Neural cell (in vitro differentiated cells): ENCODE measurements at regions not wholly inside any gene's neighbourhood (a gene's known extent, or its start where the extent isn't known, plus 50 kb on each side); places are given as distances from the start of the nearest gene placed in this dataset.

Source experiments
- H2AFZ ChIP-seq: fragments of 200-600, 300-800 bp; sonication (generic), shearing (Covaris generic); 2 replicates; pipeline ENCODE4 v1.6.0; 2014; ENCODE audit warnings: low read depth, mild to moderate bottlenecking, antibody characterized with exemption, low read length, moderate library complexity
- H3F3A ChIP-seq: fragments of 200-600 bp; shearing (Covaris generic); 2 replicates; pipeline ENCODE4 v1.6.1; 2016; ENCODE audit warnings: mild to moderate bottlenecking, moderate library complexity, mixed read lengths, antibody characterized with exemption, low read length; ENCODE audit not compliant: insufficient read depth, poor library complexity, severe bottlenecking
- H3K27ac ChIP-seq: fragments of 200-600, 300-800 bp; sonication (generic), shearing (Covaris generic); 2 replicates; pipeline ENCODE4 v1.5.1; 2014; ENCODE audit warnings: mild to moderate bottlenecking, low read length, moderate library complexity
- H3K27me3 ChIP-seq: fragments of 300-800, 200-600 bp; sonication (generic), shearing (Covaris generic); 2 replicates; pipeline ENCODE4 v1.6.0; 2014; ENCODE audit warnings: mild to moderate bottlenecking, low read depth, low read length, moderate library complexity; ENCODE audit not compliant: insufficient read depth
- H3K36me3 ChIP-seq: fragments of 300-800, 200-600 bp; sonication (generic), shearing (Covaris generic); 2 replicates; pipeline ENCODE4 v1.5.1; 2014; ENCODE audit warnings: mild to moderate bottlenecking, antibody characterized with exemption, low read length, moderate library complexity; ENCODE audit not compliant: insufficient read depth
- H3K4me2 ChIP-seq: fragments of 300-800, 200-600 bp; sonication (generic), shearing (Covaris generic); 2 replicates; pipeline ENCODE4 v1.6.0; 2014; ENCODE audit warnings: mild to moderate bottlenecking, low read length
- H3K4me3 ChIP-seq: fragments of 300-800, 200-600 bp; sonication (generic), shearing (Covaris generic); 2 replicates; pipeline ENCODE4 v1.5.1; 2014; ENCODE audit warnings: mild to moderate bottlenecking, low read length, moderate library complexity
- H3K79me2 ChIP-seq: fragments of 200-600 bp; shearing (Covaris generic); replicated peaks from 2 replicates; pipeline ENCODE4 v1.6.0; 2014; ENCODE audit warnings: mild to moderate bottlenecking, low read length, moderate library complexity; ENCODE audit not compliant: insufficient read depth
- H3K9ac ChIP-seq: fragments of 300-800, 200-600 bp; sonication (generic), shearing (Covaris generic); 2 replicates; pipeline ENCODE4 v1.6.1; 2016; ENCODE audit warnings: mild to moderate bottlenecking, low read length, mixed read lengths
- H3K9me2 ChIP-seq: fragments of 200-600 bp; shearing (Covaris generic); 2 replicates; pipeline ENCODE4 v1.6.1; 2016; ENCODE audit warnings: mild to moderate bottlenecking, low read length, mixed read lengths; ENCODE audit not compliant: insufficient read depth
- H3K9me3 ChIP-seq: fragments of 200-600, 300-800 bp; sonication (generic), shearing (Covaris generic); 2 replicates; pipeline ENCODE4 v1.6.1; 2016; ENCODE audit warnings: mild to moderate bottlenecking, mixed run types, low read length, moderate library complexity, mixed read lengths
- H4K20me1 ChIP-seq: fragments of 200-600 bp; shearing (Covaris generic); 2 replicates; pipeline ENCODE4 v1.6.1; 2016; ENCODE audit warnings: mild to moderate bottlenecking, mixed run types; ENCODE audit not compliant: insufficient read depth
- CTCF ChIP-seq: fragments of 450-650 bp; IDR thresholded peaks from 2 replicates; pipeline ENCODE4 v1.5.1; 2014; ENCODE audit warnings: antibody characterized with exemption, mild to moderate bottlenecking, moderate library complexity; ENCODE audit not compliant: poor library complexity, severe bottlenecking
- EP300 ChIP-seq: fragments of 450-650 bp; conservative IDR thresholded peaks from 2 replicates; pipeline ENCODE4 v1.6.1; 2014; ENCODE audit warnings: antibody characterized with exemption, mild to moderate bottlenecking, moderate library complexity; ENCODE audit not compliant: poor library complexity, severe bottlenecking
- EZH2 ChIP-seq: fragments of 200-600, 300-800 bp; shearing (Covaris generic), sonication (generic); IDR thresholded peaks from 2 replicates; pipeline ENCODE4 v1.6.1; 2014; ENCODE audit warnings: antibody characterized with exemption, low read length, borderline replicate concordance, mild to moderate bottlenecking; ENCODE audit not compliant: insufficient read depth, poor library complexity, severe bottlenecking
- MXI1 ChIP-seq: fragments of 450-650 bp; conservative IDR thresholded peaks from 2 replicates; pipeline ENCODE4 v1.6.1; 2014; ENCODE audit warnings: antibody characterized with exemption, mild to moderate bottlenecking; ENCODE audit not compliant: poor library complexity, severe bottlenecking
- POLR2AphosphoS5 ChIP-seq: IDR thresholded peaks from 2 replicates; pipeline ENCODE4 v1.6.1; 2012
- RAD21 ChIP-seq: fragments of 450-650 bp; conservative IDR thresholded peaks from 2 replicates; pipeline ENCODE4 v1.6.1; 2014; ENCODE audit warnings: antibody characterized with exemption, mild to moderate bottlenecking, moderate library complexity
- SMC3 ChIP-seq: fragments of 450-650 bp; conservative IDR thresholded peaks from 2 replicates; pipeline ENCODE4 v1.6.1; 2014; ENCODE audit warnings: antibody characterized with exemption, mild to moderate bottlenecking, moderate library complexity; ENCODE audit not compliant: poor library complexity
- TAF1 ChIP-seq: IDR thresholded peaks from 2 replicates; pipeline ENCODE4 v1.6.1; 2012; ENCODE audit warnings: low read depth
- TF ChIP-seq, protein P1 (sequence below): IDR thresholded peaks from 2 replicates; pipeline ENCODE4 v1.6.1; 2012; ENCODE audit warnings: borderline replicate concordance

GRCh38 chr22:48091656-48092223 is 1329.3 kb downstream of the TBC1D22A start:
- TF ChIP-seq, protein P1, sequence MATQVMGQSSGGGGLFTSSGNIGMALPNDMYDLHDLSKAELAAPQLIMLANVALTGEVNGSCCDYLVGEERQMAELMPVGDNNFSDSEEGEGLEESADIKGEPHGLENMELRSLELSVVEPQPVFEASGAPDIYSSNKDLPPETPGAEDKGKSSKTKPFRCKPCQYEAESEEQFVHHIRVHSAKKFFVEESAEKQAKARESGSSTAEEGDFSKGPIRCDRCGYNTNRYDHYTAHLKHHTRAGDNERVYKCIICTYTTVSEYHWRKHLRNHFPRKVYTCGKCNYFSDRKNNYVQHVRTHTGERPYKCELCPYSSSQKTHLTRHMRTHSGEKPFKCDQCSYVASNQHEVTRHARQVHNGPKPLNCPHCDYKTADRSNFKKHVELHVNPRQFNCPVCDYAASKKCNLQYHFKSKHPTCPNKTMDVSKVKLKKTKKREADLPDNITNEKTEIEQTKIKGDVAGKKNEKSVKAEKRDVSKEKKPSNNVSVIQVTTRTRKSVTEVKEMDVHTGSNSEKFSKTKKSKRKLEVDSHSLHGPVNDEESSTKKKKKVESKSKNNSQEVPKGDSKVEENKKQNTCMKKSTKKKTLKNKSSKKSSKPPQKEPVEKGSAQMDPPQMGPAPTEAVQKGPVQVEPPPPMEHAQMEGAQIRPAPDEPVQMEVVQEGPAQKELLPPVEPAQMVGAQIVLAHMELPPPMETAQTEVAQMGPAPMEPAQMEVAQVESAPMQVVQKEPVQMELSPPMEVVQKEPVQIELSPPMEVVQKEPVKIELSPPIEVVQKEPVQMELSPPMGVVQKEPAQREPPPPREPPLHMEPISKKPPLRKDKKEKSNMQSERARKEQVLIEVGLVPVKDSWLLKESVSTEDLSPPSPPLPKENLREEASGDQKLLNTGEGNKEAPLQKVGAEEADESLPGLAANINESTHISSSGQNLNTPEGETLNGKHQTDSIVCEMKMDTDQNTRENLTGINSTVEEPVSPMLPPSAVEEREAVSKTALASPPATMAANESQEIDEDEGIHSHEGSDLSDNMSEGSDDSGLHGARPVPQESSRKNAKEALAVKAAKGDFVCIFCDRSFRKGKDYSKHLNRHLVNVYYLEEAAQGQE: no peak
- no peak for TF ChIP-seq EZH2
- no peak for TF ChIP-seq EP300
- TF ChIP-seq POLR2AphosphoS5: no peak
- TF ChIP-seq RAD21: no peak
- no peak for TF ChIP-seq SMC3
- TF ChIP-seq TAF1: no peak
- no peak for TF ChIP-seq CTCF
- no peak for TF ChIP-seq MXI1
- Histone ChIP-seq H3K9me3 (no peaks in the 10 kb centered on the region), H3K4me3 (no peak overlapping the region)

GRCh38 chr22:48091060-48091650 is 1328.7 kb downstream of the TBC1D22A start:
- H4K20me1 ChIP-seq: no peaks in the 10 kb centered on the region
- TF ChIP-seq EZH2 (no peak), TAF1 (no peak), CTCF (no peak), MXI1 (no peak), EP300 (no peak), RAD21 (no peak), SMC3 (no peak), POLR2AphosphoS5 (no peak)
- TF ChIP-seq, protein P1: no peak

More at GRCh38 chr22:48091656-48092223, 1329.3 kb downstream of the TBC1D22A start:
- no peak overlapping the region for H2AFZ ChIP-seq
- no peak overlapping the region for H3K4me2 ChIP-seq
- no peak overlapping the region for H3K27ac ChIP-seq
- H3F3A ChIP-seq: no peaks in the 10 kb centered on the region
- no peaks in the 10 kb centered on the region for H4K20me1 ChIP-seq
- H3K9me2 ChIP-seq: no peaks in the 10 kb centered on the region
- H3K79me2 ChIP-seq: no peaks in the 10 kb centered on the region
- H3K27me3 ChIP-seq: no peaks in the 10 kb centered on the region
- no peaks in the 10 kb centered on the region for H3K36me3 ChIP-seq
- H3K9ac ChIP-seq: no peak overlapping the region

More at GRCh38 chr22:48091060-48091650, 1328.7 kb downstream of the TBC1D22A start:
- Histone ChIP-seq H3K9me3 (no peaks in the 10 kb centered on the region), H3K9ac (no peak overlapping the region), H2AFZ (no peak overlapping the region), H3K27me3 (no peaks in the 10 kb centered on the region), H3K9me2 (no peaks in the 10 kb centered on the region), H3K36me3 (no peaks in the 10 kb centered on the region), H3F3A (no peaks in the 10 kb centered on the region), H3K79me2 (no peaks in the 10 kb centered on the region), H3K27ac (no peak overlapping the region), H3K4me2 (no peak overlapping the region), H3K4me3 (no peak overlapping the region)
